GM12878 (cell line): ENCODE measurements at regions not wholly inside any gene's neighbourhood (a gene's known extent, or its start where the extent isn't known, plus 50 kb on each side); places are given as distances from the start of the nearest gene placed in this dataset.

Experiments
- BHLHE40 ChIP-seq, 2 experiments: fragments of 450-650 bp in 1 of 2; IDR thresholded peaks; 2 replicates each; pipeline ENCODE4 v1.6.1; 2011 to 2017; ENCODE audit warnings: low read depth in 2 of 2, borderline replicate concordance in 1 of 2, improper control_type of control experiment in 1 of 2, low read length in 1 of 2, mild to moderate bottlenecking in 1 of 2
- CTCF ChIP-seq, 3 experiments: IDR thresholded peaks in 2 of 3; conservative IDR thresholded peaks in 1 of 3; 2 replicates each; pipeline ENCODE4 v1.5.1; 2011; ENCODE audit warnings: low read depth in 3 of 3, low read length in 3 of 3, mild to moderate bottlenecking in 3 of 3, control low read depth in 2 of 3, moderate library complexity in 2 of 3, inconsistent platforms in 1 of 3, mixed read lengths in 1 of 3; ENCODE audit not compliant: control insufficient read depth in 2 of 3, insufficient read depth in 1 of 3; ENCODE audit errors: extremely low read depth in 1 of 3
- EGR1 ChIP-seq, 2 experiments: IDR thresholded peaks; 1 replicate in 1 of 2; 2 replicates in 1 of 2; pipeline ENCODE4 v1.6.1; 2011 to 2012; ENCODE audit warnings: low read depth in 2 of 2, low read length in 2 of 2, borderline replicate concordance in 1 of 2, mild to moderate bottlenecking in 1 of 2, moderate library complexity in 1 of 2
- EP300 ChIP-seq, 2 experiments: fragments of 150-350 bp in 1 of 2; IDR thresholded peaks; 2 replicates each; pipeline ENCODE4 v1.6.1; 2011 to 2012; ENCODE audit warnings: low read depth in 2 of 2, low read length in 2 of 2, borderline replicate concordance in 1 of 2, improper control_type of control experiment in 1 of 2, inconsistent platforms in 1 of 2; ENCODE audit not compliant: control insufficient read depth in 1 of 2
- EZH2 ChIP-seq: IDR thresholded peaks from 2 replicates; pipeline ENCODE4 v1.6.1; 2012; ENCODE audit warnings: low read depth, mild to moderate bottlenecking, control low read depth, inconsistent platforms, low read length, borderline replicate concordance; ENCODE audit not compliant: control insufficient read depth
- GABPA ChIP-seq: IDR thresholded peaks from 2 replicates; pipeline ENCODE4 v1.6.1; 2014; ENCODE audit warnings: antibody characterized with exemption, low read depth, mild to moderate bottlenecking, inconsistent platforms
- POLR2A ChIP-seq: IDR thresholded peaks from 2 replicates; pipeline ENCODE4 v1.6.1; 2011; ENCODE audit warnings: low read depth, mild to moderate bottlenecking, low read length
- POLR2AphosphoS5 ChIP-seq: IDR thresholded peaks from 2 replicates; pipeline ENCODE4 v1.6.1; 2011; ENCODE audit warnings: mild to moderate bottlenecking, low read length, inconsistent platforms
- RFX5 ChIP-seq: IDR thresholded peaks from 2 replicates; pipeline ENCODE4 v1.6.1; 2011; ENCODE audit warnings: low read depth, low read length, improper control_type of control experiment
- SIN3A ChIP-seq: IDR thresholded peaks from 2 replicates; pipeline ENCODE4 v1.6.1; 2012; ENCODE audit warnings: low read depth, low read length, improper control_type of control experiment
- TAF1 ChIP-seq: IDR thresholded peaks from 2 replicates; pipeline ENCODE4 v1.6.1; 2011; ENCODE audit warnings: mild to moderate bottlenecking, low read depth, low read length, borderline replicate concordance

- no peak for TF ChIP-seq BHLHE40 (IDR thresholded peaks at IDR 0.05; ENCODE audit: borderline replicate concordance in 1 of 2, low read depth in 2 of 2, low read length in 1 of 2)
- TF ChIP-seq POLR2A = no peak
- TF ChIP-seq SIN3A = no peak
- TF ChIP-seq CTCF (IDR thresholded peaks at IDR 0.05 in 2 of 3, conservative IDR thresholded peaks at IDR 0.05 in 1 of 3; ENCODE audit: control insufficient read depth in 2 of 3, extremely low read depth in 1 of 3, insufficient read depth in 1 of 3, low read depth in 3 of 3, low read length in 3 of 3) = peak in 1 of 3 experiments; percentile 9; a peak in 2 of 6 replicates
- TF ChIP-seq EP300 (IDR thresholded peaks at IDR 0.05; ENCODE audit: borderline replicate concordance in 1 of 2, control insufficient read depth in 1 of 2, low read depth in 2 of 2, low read length in 2 of 2) = no peak
- TF ChIP-seq EGR1 (IDR thresholded peaks at IDR 0.05; ENCODE audit: borderline replicate concordance in 1 of 2, low read depth in 2 of 2, low read length in 2 of 2) = no peak
- TF ChIP-seq POLR2AphosphoS5 = no peak
- TF ChIP-seq GABPA = no peak
- TF ChIP-seq EZH2 = no peak
- TF ChIP-seq TAF1 = no peak
- no peak for TF ChIP-seq RFX5
Measured at GRCh38 chr2:129193961-129194360, 785.5 kb upstream of the RAB6C start.
